Inflammatory macrophage treated with lipopolysaccharide for 4 hours (primary cell): ENCODE measurements at regions not wholly inside any gene's neighbourhood (a gene's known extent, or its start where the extent isn't known, plus 50 kb on each side); places are given as distances from the start of the nearest gene placed in this dataset.

Experiments used
- DNase-seq: peaks from one replicate; pipeline ENCODE4 v3.0.0-alpha.2; 2020

DNA sequence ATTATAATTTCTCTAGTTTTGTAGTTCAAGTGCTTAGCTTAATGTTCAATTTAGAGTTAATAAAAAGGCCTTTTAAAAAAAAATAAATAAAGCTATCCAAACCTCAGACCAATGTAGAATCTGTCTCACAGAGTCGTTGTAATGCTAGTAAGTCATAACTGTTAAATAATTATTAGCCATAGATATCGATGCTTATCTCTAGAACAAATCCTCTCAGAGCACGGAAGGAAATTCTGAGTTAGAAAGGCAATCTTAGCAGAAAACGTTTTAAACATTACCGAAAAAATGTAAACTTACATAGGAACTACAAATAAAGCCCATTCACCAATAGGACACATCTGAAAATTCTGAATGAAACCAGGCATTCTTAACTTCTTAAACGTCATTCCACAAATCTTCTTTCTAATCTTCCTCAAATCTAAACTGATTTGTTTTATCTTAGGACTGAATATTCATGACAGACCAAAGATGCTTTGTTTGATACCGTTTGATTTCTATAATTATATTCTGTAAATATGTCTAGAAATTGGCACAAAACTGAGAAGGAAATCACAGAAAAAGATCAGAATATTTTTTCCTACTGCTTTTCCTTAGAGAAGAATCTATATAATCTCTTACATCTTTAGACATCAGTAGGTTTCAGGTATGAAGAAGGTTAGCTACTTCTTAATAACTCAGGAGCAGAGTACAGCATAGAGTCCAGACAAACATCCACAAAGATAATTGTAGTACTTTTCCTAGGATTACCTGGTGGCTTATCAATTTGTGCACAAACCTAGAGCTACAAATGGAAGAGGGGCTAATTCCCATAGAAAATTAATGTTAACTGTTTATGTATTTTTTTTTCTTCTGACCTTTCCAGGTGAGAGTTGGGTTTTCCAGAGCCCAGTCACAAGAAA lies 140.7 kb downstream of the BTC start:
- no peak for DNase-seq

DNA sequence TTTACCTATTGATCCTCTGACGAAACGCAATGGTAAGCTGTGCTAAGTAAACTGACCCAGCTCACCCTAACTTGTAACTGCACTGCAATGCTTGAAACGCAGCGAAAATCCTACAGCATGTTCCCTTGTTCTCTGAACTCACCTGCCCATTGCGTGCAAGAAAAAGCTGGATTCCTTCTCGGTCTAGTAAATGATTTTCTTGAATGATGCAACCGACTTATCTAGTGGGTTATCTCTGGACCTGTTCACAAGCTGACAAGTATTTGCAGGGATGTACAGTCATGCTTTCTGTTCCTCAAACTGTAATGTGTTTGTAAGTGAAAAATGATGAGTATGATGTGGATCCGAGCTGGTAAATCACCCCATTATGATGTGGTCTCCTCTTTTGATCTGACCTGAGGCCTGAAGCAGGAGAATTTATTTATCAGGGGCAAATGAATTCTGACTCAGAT lies 140.1 kb downstream of the BTC start:
- DNase-seq = peak; percentile 64

DNA sequence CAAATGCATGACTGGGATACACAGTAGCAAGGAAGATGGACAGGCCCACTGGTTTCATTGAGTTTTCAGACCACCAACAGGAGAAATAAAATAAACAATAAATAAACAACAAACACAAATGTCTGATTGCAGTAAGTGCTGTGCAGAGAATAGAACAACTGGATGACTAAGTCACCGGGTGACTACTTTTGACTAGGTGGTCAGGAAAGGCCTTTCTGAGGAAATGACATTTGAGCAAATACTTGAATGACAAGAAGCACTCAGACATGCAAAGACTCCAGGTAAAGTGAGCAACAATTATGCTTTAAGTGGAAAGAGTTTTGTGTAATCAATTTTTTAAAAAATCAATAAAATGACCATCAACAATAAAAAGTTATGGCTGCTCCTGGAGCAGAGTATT lies 137.7 kb downstream of the BTC start:
- no peak for DNase-seq

DNA sequence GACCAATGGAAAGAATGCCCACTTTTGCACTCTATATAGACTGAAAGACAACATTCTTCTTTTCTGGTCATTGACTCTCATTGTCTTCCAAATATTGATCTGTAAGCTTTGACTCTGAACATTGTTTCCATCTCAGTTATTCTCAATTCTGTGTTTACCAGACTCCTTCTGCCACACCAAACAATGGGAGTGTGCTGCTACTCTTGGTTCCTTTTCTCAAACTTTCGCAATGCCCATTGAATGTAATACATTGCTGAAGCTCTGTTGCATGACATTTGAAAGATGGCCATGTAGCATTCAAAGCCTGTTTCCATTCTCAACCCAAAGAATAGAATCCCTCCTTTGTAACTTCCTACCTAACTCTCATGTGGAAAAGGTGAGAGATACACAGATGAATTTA lies 136.2 kb downstream of the BTC start:
- peak; percentile 80 for DNase-seq

DNA sequence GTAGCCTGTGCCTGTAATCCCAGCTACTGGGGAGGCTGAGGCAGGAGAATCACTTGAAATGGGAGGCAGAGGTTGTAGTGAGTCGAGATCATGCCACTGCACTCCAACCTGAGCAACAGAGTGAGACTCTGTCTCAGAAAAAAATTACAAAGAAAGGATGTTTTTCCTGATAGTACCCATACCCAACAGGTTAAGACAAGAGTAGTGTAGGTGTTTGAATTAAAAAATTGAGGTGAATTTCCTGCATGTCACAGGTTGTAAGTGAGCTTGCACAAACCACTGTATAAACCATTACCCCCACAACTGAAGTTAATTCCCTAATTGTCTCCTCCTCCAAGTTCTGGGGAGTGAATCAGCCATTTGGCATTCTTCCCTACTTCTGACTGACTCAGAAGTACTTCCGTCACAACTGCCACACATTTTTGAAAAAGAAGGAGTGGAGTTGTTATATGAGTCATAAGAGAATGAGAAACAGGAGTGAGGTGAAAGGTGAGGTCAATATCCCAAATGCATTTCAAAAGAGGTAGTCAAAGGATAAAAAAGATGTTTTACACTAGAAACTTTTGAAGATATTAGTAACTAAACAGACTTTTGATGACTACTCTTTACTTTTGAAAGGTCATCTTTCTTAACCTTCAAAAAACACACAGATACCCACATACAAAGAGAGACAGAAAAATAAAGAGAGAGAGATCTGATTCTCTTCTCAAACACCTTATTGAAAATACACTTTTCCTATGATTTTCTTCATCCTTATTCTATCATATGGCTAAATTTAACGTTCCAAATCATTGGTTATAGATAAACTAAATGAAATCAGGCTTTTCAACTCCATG lies 134.5 kb downstream of the BTC start:
- DNase-seq = peak; percentile 92

DNA sequence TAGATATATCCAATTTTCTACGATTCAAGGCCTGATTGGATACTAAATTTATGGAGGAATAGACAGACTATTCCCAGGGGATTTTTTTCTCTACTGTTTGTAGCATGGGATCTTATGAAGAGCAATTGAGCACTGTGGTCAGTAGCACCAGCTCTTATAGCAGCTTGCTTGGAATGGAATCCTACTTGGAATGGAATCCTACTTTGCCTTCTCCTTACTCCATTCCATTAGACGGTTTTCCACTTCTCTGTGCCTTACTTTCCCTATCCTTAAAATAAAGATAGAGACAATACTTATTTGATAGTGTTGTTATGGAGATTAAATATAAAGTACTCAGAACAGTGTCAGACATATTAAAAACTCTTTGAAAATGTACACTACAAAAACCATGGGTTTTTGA lies 133.5 kb downstream of the BTC start:
- DNase-seq = no peak

DNA sequence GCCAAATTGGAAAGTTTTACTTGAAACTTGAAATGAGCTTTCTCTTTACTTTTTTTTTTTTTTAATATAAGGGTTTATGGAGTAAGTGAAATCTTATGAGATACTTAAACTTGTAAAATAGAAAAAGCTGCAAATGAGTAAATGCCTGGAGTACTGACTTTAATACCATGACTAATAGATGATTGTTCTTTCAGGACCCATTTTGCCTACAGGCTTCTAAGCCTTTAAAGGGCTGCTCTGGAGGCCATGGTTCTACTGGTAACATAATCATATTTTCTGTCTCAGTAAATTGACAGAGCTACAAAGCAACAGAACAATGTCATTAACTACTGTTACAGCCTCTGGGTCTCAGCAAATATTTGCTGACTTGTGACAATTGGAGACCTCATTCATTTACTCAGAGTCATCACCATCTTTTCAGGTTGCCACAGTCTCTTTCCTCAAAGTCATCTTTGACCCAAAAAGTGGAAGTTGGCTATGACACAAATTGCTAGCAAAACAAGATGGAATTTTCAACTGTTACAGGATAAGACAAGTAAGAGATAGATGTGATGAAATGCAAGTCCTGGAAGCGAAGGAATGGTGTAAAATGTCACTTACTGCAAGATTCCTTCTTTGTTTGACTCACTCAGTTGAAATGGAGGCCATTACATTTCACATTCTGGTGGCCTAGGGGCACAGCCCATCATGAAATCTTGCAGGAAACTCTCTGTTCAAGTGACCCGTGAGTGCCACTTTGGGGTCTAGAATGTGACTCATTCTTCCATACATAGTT lies 132.7 kb downstream of the BTC start:
- peak; percentile 59 for DNase-seq

DNA sequence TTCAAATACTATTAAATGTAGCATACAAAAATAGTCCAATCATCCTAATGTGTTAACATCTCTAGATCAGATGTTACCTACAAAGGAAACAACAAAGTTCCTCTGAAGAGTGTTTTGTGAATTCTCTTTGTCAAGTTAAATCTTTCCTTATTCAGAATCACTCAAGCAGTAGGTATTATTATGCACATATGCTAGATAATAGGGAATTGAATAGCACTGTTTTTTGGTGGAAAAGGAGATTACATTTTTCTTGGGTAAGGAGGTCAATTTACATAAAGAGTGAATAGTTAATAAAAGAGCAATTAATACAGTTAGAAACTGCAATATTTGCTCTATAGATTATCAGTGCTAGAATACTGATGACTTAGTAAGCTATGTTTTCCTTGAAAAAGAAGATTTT lies 130.7 kb downstream of the BTC start:
- DNase-seq = no peak

DNA sequence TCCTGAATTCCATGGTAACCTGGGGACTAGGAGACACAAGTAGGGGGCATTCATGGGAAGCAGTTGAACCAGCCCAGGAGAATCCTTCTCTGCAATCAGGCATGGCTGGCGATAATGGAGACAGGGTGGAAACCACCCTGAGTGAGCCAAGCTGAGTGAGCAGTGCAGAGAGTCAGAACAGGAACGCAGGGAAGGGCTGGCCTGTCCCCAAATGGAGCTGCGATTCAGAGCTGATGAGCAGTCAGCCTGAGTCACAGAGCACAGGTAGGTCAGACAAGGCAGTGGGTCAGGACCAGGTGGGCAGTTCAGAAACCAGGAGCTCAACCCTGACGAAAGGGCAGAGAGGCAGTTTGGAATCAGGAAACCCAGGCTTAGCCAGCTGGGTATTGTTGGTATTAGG lies 129.0 kb downstream of the BTC start:
- DNase-seq = no peak

DNA sequence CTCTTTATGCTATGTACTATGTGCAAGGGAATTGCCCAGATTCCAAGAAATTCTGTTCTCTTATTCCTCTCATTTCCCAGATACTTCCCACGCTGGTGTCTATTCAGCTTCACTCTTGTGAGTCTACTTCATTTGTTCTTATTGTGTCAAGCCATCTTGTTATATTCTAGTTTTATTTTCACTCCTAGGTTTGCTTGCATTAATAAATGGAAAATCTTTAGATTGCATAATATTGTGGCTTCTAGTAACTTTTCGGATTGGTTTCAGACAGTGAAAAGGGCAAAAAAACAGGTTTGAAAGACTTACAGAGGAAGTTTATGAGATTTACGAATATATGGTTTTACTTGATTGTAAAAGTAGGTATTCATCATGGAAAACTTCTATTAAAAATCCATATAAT lies 128.4 kb downstream of the BTC start:
- peak; percentile 66 for DNase-seq

DNA sequence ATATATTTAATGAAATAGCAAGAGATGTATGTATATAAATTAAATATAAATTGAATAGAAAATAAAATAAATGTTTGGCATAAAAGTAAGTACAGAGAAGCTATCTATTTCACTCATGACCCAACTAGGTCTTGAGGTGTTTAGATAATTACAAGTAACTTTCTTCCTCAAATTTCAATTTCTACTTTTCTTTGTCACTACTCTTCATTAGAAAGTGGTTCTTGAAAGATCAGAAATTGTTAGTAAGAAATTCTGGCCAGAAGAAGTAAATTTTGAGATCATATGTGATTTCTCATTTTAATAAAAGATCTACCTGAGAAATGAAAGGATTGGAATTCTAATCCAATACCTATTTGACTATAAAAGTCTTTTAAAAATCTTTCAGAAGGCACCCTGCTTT lies 126.9 kb downstream of the BTC start:
- DNase-seq = no peak

DNA sequence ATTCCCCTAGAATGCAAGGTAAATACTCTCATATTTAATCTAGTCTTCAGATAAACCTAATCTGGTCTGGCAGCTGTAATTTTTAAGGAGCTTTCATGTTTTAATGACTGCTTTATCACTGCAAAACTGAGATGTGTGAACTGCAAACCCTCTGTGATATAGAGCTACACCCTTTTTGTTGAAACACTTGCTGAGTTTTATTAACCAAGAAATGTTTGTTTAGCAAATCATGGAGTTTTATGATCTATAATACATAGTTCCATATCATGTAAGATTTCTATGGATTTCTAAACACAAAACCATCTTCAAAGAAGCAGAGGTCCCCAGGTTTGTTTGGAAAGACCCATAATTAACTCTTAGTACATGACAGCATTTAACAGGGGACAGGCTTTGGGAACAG lies 126.4 kb downstream of the BTC start:
- no peak for DNase-seq

DNA sequence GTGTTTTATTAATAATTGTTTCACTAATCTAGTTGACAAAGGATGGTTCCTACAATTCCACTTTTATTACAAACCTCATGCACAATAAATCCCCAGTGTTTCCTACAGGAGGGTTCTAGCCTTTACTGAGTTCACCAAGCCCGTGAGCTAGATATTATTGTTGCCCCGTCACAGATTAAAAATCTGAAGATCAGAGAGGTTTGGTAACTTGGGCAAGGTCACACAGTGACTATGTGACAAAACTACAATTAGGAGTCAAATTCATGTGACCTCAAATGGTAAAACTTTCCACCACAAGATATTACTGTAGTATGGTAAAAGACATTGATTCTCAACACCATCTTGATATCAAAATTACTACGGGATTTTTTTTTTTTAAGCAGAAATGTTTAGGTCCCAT lies 124.6 kb downstream of the BTC start:
- no peak for DNase-seq

DNA sequence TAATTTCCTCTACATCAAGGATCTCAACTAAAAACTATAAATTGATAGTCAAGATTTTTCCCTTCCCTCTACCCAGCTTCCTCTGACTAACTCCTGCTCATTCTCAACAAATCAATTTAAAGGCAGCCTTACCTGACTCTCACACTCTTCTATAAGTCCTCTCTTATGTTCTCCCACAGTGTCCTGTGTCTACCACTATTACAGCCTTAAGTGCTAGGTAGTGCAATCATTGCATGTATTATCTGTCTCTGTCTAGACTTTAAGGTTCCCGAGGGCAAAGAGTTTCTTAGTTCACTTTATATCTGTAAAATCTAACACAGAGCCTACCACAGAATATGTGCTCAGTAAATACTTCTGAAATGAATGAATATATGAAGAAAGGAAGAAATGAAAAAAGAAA lies 123.7 kb downstream of the BTC start:
- no peak for DNase-seq

DNA sequence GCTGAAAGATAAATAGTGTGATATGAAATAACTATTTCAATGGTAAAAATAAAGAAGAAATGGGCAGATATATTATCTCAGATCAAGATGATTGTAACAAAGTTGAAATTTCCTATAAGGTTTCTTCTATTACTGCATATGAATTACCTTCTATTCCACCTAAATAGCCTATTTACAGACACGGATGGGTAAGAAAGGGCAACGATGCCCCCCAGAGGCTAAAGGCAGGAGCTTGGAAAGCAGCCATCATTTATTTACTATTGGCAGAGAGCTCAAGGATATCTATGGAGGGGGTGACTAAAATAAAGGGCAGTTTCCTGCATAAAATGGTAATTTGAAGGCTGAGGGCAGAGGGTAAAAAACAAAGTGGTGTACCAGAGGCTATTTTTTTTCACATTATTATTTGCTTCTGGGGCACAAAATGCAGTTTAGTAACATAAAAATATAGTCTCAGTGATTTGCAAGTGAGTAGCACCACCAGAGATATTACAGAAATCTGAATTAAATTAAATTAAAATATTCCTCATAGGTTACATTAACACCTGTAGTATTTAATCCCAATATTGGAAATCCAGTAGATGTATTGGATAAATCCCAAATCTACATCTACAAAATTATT lies 123.1 kb downstream of the BTC start:
- peak; percentile 68 for DNase-seq

DNA sequence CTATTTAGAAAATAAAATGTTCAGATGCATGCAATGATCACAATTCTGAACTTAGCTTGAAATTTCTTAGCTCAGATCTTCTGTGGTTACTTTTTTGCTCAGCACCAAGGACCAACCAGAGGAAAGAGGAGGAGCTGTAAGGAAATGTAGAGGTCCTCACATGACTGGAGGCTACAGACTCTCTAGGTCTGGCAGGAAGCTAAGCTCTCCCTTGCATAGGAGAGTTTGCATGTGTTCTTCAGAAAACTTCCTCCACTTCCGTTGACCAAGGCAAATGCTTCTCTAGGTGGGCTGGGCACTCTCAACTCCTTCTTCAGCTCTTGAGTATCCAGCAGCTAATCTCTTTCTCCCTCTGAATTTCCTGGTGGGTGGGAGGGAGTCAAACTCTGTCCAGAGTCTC lies 119.6 kb downstream of the BTC start:
- no peak for DNase-seq

DNA sequence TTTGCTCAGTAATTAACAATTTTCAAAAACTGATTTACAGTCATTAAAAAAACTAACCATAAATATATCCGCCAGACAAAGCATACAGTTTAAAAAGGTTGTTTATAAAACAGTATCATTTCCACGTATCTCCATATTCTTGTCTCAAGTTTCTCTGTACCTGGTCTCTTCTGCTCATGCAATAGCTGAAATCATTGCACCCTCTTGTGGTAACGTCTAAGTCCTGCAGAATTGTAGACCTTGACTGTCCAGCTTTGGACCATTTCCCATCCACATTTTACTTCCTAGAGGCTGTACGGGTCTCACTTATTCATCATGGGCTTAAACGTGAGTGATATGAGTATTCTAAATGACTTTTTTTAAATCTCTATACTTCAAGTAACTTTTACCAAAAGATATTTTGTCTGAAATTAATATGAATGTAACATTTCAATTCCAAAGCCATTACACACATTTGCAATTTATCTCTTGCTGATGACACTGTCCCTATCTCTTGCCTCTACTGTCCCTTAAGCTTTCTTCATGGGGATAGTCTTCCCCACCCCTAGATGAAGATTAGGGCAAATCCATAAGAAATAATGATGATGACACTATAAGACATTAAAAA lies 118.5 kb downstream of the BTC start:
- DNase-seq = peak; percentile 48

DNA sequence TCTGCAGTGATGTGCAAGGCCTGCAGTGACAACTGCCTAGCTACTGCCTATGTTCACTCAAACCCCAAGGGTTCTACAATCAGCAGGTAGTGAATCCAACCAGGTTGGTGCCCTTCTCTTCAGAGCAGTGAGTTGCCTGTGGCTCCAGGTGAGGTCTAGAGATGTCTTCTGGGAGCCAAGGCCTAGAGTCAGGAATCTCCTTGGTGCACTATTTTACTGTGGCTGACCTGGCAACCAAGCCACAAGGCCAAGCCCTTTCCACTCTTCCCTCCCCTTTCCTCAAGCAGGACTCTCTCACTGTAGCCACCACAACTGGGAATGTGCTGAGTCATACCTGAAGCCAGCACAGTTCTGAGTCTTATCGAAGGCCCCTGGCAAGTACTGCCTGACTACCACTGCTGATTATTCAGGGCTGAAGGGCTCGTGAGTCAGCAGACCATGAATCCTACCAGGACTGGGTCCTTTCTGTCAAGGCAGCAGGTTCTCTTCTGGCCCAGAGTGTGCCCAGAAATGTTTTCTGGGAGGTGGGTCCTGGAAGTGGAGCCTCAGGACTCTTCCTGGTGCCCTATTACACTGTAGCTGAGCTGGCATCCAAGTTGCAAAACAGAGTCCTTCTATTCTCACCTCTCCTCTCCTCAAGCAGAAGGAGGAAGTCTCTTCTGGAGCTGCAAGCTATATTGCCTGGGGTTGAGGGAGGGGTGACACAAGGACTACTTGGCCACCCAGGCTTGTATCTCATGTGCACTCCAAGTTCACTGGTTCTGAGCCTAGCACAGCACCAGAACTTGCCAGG lies 111.6 kb downstream of the BTC start:
- no peak for DNase-seq

DNA sequence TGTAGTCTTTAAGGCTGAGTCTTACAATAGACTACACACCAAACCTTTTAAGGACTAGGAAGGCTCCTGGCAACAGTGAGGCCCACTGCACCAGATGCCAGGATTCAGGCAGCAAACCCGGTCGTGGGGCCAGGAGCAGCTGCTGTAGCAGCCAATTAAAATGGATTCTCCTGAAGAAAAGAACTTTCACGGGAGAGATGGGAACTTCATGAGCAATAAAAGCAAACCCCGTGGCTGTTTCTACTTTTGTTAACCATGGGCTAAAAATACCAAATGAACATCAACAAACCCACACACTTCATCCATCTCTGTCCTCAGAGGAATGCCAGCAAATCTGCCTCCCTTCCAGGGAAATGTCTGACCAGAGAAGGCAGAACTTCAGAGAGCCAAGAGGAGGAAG lies 101.4 kb downstream of the BTC start:
- DNase-seq = no peak
